ENCODE measurements at regions not wholly inside any gene's neighbourhood (a gene's known extent, or its start where the extent isn't known, plus 50 kb on each side); places are given as distances from the start of the nearest gene placed in this dataset.
A peak's percentile ranks its signal among the peaks of the same experiment; 100 is the strongest.

GRCh38 chr15:69908590-69909420 lies 188.9 kb downstream of the TLE3 start:
- H3K36me3 Mint-ChIP-seq: no peaks in the 10 kb centered on the region
- ATAC-seq: no peak
- H3K4me1 Mint-ChIP-seq: no peaks in the 10 kb centered on the region
- no peaks in the 10 kb centered on the region for H3K9me3 Mint-ChIP-seq
- H3K27me3 Mint-ChIP-seq: no peaks in the 10 kb centered on the region
- H3K27ac Mint-ChIP-seq: no peak overlapping the region
- no peak overlapping the region for H3K4me3 Mint-ChIP-seq

- Mint-ChIP-seq H3K4me3 (no peak overlapping the region), H3K9me3 (no peaks in the 10 kb centered on the region), H3K27ac (no peak overlapping the region), H3K36me3 (no peaks in the 10 kb centered on the region), H3K27me3 (no peaks in the 10 kb centered on the region), H3K4me1 (peaks cover 6% of the 10 kb centered on the region)
- no peak for ATAC-seq
These were observed 187.8 kb downstream of the TLE3 start for GRCh38 chr15:69909719-69910444.

GRCh38 chr15:69910514-69910913 lies 187.2 kb downstream of the TLE3 start:
- H3K27me3 Mint-ChIP-seq: no peaks in the 10 kb centered on the region
- H3K4me3 Mint-ChIP-seq: no peak overlapping the region
- no peak overlapping the region for H3K27ac Mint-ChIP-seq
- no peaks in the 10 kb centered on the region for H3K9me3 Mint-ChIP-seq
- peaks cover 6% of the 10 kb centered on the region for H3K4me1 Mint-ChIP-seq
- no peaks in the 10 kb centered on the region for H3K36me3 Mint-ChIP-seq
- ATAC-seq: no peak

- Mint-ChIP-seq H3K27me3 (no peaks in the 10 kb centered on the region), H3K4me1 (peaks cover 6% of the 10 kb centered on the region), H3K36me3 (no peaks in the 10 kb centered on the region), H3K27ac (no peak overlapping the region), H3K9me3 (no peaks in the 10 kb centered on the region), H3K4me3 (no peak overlapping the region)
- ATAC-seq: no peak
These were observed 185.6 kb downstream of the TLE3 start for GRCh38 chr15:69912116-69912515.

GRCh38 chr15:69914040-69914439 lies 183.7 kb downstream of the TLE3 start:
- H3K27ac Mint-ChIP-seq: no peak overlapping the region
- no peaks in the 10 kb centered on the region for H3K27me3 Mint-ChIP-seq
- no peaks in the 10 kb centered on the region for H3K9me3 Mint-ChIP-seq

GRCh38 chr15:69914960-69915359 lies 182.8 kb downstream of the TLE3 start:
- H3K4me3 Mint-ChIP-seq: no peak overlapping the region
- peaks cover 10% of the 10 kb centered on the region for H3K4me1 Mint-ChIP-seq
- H3K9me3 Mint-ChIP-seq: no peaks in the 10 kb centered on the region
- no peak for ATAC-seq
- no peaks in the 10 kb centered on the region for H3K36me3 Mint-ChIP-seq
- H3K27ac Mint-ChIP-seq: no peak overlapping the region
- H3K27me3 Mint-ChIP-seq: no peaks in the 10 kb centered on the region

More at GRCh38 chr15:69914040-69914439, 183.7 kb downstream of the TLE3 start:
- no peak for ATAC-seq
- Mint-ChIP-seq H3K4me1 (peaks cover 6% of the 10 kb centered on the region), H3K36me3 (no peaks in the 10 kb centered on the region), H3K4me3 (no peak overlapping the region)

GRCh38 chr15:69916169-69916785 lies 181.4 kb downstream of the TLE3 start:
- Mint-ChIP-seq H3K27ac (no peak overlapping the region), H3K36me3 (no peaks in the 10 kb centered on the region), H3K4me3 (no peak overlapping the region), H3K27me3 (no peaks in the 10 kb centered on the region), H3K4me1 (peaks cover 23% of the 10 kb centered on the region), H3K9me3 (no peaks in the 10 kb centered on the region)
- no peak for ATAC-seq

- Mint-ChIP-seq H3K36me3 (no peaks in the 10 kb centered on the region), H3K9me3 (no peaks in the 10 kb centered on the region), H3K27me3 (no peaks in the 10 kb centered on the region), H3K4me3 (no peak overlapping the region), H3K27ac (no peak overlapping the region), H3K4me1 (peaks cover 31% of the 10 kb centered on the region)
- ATAC-seq: no peak
These were observed 180.7 kb downstream of the TLE3 start for GRCh38 chr15:69917056-69917455.

GRCh38 chr15:69919816-69920215 lies 177.9 kb downstream of the TLE3 start:
- Mint-ChIP-seq H3K4me1 (peaks cover 44% of the 10 kb centered on the region), H3K4me3 (no peak overlapping the region), H3K36me3 (peaks cover 7% of the 10 kb centered on the region), H3K27ac (peak overlapping the region; percentile 76), H3K27me3 (no peaks in the 10 kb centered on the region), H3K9me3 (peaks cover 9% of the 10 kb centered on the region)
- ATAC-seq: no peak

GRCh38 chr15:69920221-69920620 lies 177.5 kb downstream of the TLE3 start:
- Mint-ChIP-seq H3K27ac (peak overlapping the region; percentile 76), H3K9me3 (peaks cover 12% of the 10 kb centered on the region), H3K4me1 (peaks cover 44% of the 10 kb centered on the region), H3K36me3 (peaks cover 7% of the 10 kb centered on the region), H3K4me3 (no peak overlapping the region), H3K27me3 (no peaks in the 10 kb centered on the region)
- no peak for ATAC-seq

- Mint-ChIP-seq H3K9me3 (peaks cover 14% of the 10 kb centered on the region), H3K27me3 (no peaks in the 10 kb centered on the region), H3K27ac (peak overlapping the region; percentile 76), H3K36me3 (peaks cover 7% of the 10 kb centered on the region), H3K4me1 (peaks cover 44% of the 10 kb centered on the region), H3K4me3 (no peak overlapping the region)
- ATAC-seq: peak; percentile 89
These were observed 175.8 kb downstream of the TLE3 start for GRCh38 chr15:69921626-69922619.

- H3K27me3 Mint-ChIP-seq: no peaks in the 10 kb centered on the region
- H3K4me3 Mint-ChIP-seq: no peak overlapping the region
- peaks cover 12% of the 10 kb centered on the region for H3K36me3 Mint-ChIP-seq
- peaks cover 18% of the 10 kb centered on the region for H3K9me3 Mint-ChIP-seq
- no peak for ATAC-seq
- H3K4me1 Mint-ChIP-seq: peaks cover 44% of the 10 kb centered on the region
- peak overlapping the region; percentile 40 for H3K27ac Mint-ChIP-seq
These were observed 173.2 kb downstream of the TLE3 start for GRCh38 chr15:69924531-69924930.

GRCh38 chr15:69926006-69926405 lies 171.7 kb downstream of the TLE3 start:
- no peak for ATAC-seq
- Mint-ChIP-seq H3K27ac (no peak overlapping the region), H3K9me3 (peaks cover 20% of the 10 kb centered on the region), H3K36me3 (peaks cover 16% of the 10 kb centered on the region), H3K4me3 (no peak overlapping the region), H3K4me1 (peaks cover 29% of the 10 kb centered on the region), H3K27me3 (no peaks in the 10 kb centered on the region)

GRCh38 chr15:69926721-69927120 lies 171.0 kb downstream of the TLE3 start:
- H3K27me3 Mint-ChIP-seq: peaks cover 1% of the 10 kb centered on the region
- peaks cover 16% of the 10 kb centered on the region for H3K36me3 Mint-ChIP-seq
- H3K27ac Mint-ChIP-seq: no peak overlapping the region
- H3K4me1 Mint-ChIP-seq: peaks cover 22% of the 10 kb centered on the region
- ATAC-seq: no peak
- H3K4me3 Mint-ChIP-seq: no peak overlapping the region
- H3K9me3 Mint-ChIP-seq: peaks cover 20% of the 10 kb centered on the region

Measured in stimulated activated memory B cell treated with anti-CD40 and anti-IgM and Interleukin-4, amounts not matched to agents 10 μg/mL and 1 μg/mL and 100 μg/mL, for 72 hours (primary cell).